Epidermal melanocyte (primary cell): ENCODE measurements at regions not wholly inside any gene's neighbourhood (a gene's known extent, or its start where the extent isn't known, plus 50 kb on each side); places are given as distances from the start of the nearest gene placed in this dataset.

Experiments used
- DNase-seq: peaks from one replicate; pipeline ENCODE4 v3.0.0; 2011; ENCODE audit warnings: low spot score; ENCODE audit not compliant: insufficient read length

DNA sequence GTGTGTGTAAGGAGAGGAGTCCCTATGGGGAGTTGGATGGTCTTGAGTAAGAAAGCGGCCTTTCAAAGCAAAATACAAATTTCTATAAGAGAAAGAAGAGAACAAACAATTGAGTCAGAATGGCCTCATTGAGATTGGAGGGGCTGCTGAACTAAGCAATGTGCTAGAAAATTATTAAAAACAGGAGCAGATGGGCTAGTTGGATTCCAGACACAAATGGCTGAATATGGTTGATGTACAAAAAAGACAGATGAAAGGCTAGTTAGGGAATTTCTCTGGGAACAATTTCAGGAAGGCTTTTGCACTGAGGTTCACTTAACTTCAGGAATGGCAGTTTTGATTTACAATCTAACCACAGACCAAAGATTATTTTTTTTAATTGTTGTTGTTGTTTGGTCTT lies 1806.8 kb upstream of the TENM3 start:
- DNase-seq: no peak

- peak; percentile 25 for DNase-seq
Observed at GRCh38 chr4:180437601-180438000, 1805.6 kb upstream of the TENM3 start.

DNA sequence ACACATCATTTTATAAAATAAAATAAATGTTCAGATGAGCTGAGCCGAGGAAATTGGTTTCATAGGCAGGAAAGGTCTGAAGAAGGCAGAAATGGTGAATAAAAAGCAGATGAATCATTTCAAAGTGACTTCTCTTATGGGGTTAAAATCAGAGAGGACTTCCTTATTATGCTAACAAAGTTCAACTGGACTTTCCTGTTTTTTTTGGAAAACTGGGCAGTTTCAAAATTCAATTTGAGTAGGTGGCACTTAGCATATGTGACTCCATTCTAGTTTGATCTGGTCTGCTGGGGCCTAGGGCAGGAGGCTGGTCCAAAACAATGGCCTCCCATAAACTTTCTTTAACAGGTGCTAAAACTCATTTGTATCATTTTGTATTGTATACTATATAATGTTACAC lies 1794.9 kb upstream of the TENM3 start:
- no peak for DNase-seq

- DNase-seq: no peak
Observed at GRCh38 chr4:180449395-180449956, 1793.7 kb upstream of the TENM3 start.

GRCh38 chr4:180455226-180455625 lies 1788.0 kb upstream of the TENM3 start:
- no peak for DNase-seq

- no peak for DNase-seq
Observed at GRCh38 chr4:180456928-180457327, 1786.3 kb upstream of the TENM3 start.

GRCh38 chr4:180462116-180462515 lies 1781.1 kb upstream of the TENM3 start:
- DNase-seq: no peak

DNA sequence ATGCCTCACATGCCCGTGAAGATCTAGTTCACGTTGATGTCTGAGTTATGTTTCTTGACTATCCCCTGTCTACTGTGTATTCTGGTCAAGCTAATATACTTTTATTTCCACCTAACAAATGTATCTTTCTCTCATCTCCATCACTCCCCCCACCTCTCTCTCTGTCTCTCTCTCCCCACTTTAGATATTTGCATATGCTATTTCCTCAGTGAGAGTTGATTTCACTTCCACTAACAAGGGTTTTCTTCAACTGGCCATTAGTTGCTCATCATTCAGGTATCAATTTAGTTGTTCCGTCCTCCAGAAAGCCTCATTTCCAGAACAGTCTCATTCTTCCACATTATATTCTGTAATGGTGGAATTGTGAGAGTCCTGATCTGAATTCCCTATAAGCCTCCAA lies 1777.8 kb upstream of the TENM3 start:
- DNase-seq: no peak

DNA sequence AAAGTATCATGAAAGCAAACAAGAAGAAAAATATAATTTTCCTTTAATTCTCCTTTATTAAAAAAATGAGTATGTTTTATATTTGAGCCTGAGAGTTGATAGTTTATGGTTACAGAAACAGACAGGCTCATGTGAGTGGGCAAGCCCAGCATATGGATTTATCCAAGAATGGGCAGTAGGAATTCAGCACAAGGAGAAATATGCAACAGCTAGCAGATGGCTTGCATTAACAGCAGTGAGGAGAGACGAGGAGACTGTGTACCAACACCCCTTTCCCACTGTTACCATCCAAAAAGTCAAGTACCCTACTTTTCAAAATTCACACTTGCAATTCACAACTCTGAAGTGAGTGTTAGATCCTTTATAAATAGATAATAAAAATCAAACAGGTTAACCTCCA lies 1760.2 kb upstream of the TENM3 start:
- DNase-seq: no peak

DNA sequence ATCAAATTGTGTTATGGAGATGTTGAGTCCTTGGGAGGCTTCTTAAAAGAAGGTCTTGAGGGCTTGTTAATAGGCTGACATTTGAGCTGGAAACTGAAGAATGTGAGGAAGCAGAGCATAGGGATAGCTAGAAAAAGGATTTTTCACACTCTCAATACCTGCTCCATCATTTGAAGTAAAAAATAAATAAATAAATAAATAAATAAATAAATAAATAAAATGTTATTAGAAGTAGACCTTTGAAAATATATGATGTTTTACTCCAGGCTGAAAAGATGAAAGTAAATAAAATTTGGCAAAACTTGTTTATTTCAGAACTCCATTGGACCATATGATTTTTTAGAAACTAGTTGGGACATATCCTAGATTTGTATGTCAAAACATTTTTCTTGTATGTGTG lies 1757.8 kb upstream of the TENM3 start:
- DNase-seq: no peak

DNA sequence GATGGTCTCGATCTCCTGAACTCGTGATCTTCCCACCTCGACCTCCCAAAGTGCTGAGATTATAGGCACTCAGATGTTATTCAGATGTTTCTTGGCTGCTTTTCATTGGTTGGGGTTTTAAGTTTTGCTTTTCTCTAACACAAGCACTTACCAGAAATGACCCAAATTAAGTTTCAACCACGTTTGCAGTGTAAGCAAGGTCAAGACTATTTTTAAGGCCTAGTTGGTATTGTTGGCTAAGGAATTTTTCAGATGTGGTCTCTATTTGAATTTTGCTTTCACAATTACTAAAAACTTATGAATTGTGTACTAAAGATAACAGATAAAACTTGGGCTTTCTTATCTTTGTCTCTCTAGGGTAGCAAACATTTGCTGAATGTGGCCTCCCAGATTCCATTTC lies 1756.9 kb upstream of the TENM3 start:
- DNase-seq: no peak

GRCh38 chr4:180489787-180490186 lies 1753.4 kb upstream of the TENM3 start:
- DNase-seq: no peak

DNA sequence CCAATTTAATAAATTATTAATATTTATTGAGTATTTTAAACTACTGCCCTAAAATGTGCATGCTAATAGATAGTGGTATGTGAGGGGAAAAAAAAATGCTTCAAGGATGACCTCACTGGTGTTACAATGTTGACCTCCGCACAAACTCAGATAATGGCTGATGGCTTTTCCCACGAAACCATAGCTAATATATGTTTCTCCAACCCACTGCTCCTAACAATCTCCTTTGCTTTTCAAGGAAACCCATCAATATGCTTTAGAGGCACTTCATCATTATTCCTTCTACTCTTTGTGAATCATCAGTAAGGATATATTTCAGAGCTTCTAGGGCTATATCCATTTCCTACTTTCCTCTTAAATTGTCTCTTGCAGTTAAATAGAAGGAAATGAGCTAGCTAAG lies 1752.0 kb upstream of the TENM3 start:
- no peak for DNase-seq

DNA sequence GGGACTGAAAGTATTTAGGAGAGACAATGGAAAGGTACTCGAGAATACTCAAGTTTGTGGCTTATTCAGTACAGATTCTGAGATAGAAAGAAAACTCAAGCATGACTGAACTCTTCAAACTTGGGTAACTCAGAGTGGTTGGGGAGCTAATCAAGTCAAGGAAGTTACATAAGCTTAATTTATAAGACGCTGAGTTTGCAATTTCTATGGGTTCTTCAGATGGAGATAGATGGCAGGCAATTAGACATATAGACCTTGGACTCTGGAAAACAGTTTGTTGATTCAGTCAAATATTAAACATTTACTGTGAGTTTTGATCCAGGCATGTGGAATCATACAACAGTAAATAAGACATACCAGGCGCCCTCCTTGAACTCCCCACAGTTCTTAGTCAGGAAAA lies 1749.9 kb upstream of the TENM3 start:
- DNase-seq: no peak

- no peak for DNase-seq
Observed at GRCh38 chr4:180500154-180500553, 1743.0 kb upstream of the TENM3 start.

DNA sequence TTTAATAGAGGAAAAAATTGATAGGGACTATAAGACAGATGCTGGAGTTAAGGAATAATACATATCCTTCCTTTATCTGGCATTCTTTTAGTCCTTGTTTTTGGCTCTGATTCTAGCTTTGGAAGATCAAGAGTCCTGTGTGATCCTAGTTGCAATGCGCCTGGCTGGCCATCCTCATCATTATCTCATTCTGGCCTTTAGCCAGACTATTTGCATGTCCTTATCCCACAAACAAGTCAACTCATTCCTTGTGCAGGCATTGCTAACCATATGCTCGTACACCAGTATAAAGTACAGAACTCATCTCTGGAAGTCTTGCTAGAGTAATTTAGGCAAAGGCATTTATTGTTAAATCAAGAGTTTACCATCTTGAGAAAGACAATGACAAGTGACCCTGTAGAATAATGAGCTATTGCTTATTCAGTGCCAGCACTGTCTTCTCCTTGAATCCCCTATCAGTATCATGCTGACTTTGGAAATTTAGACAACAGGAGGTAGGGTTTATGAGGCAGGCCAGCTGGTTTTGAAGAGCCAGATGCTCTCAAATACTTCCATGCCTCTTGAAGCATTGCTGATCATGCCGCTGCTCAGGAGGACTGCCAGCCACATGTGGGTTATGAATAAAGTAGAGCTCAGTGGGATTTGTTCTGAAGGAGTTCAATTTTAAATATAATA lies 1730.3 kb upstream of the TENM3 start:
- no peak for DNase-seq

GRCh38 chr4:180518906-180519305 lies 1724.3 kb upstream of the TENM3 start:
- DNase-seq: no peak

DNA sequence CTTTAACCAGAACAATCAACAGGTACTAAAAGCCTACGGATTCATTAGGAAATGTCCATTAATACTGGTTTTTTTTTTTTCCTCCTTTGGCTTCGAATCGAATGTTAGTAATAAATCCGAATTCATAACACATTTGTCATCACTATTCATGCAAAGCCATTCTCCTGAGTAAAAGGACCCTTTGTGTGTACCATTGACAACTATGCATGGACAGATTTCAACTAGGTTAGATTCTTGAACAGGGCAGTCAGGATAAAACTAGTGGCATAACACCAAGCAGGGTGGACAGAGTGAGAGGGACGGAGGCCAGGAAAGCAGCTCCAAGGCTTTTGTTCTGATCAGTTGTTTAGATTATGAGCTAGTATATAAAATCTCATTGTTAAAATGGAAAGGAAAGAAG lies 1722.0 kb upstream of the TENM3 start:
- DNase-seq: no peak

DNA sequence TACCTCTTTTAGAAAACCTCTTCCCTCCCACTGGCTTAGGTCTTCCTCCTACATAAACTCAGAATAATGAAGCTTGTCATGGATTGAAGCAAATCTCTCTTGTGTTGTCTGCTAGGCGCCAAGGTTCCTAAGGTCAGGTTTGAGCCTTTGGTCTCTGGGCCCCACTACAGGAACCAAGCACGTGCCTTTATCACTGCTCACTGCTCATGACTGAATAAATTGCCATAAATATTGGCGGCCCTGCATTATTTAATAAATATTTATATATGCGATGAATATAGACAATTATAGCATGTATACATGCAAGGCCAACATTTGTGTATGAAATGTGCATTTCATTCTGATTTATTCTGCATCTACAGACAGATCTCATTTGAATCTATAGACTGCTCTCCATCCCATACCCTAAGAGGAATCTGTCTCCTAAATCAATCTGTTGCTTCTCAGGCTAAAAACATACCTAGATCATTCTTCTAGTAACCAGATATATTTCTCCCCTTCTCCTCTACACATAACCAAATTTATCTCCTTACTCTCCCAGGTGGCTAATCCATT lies 1717.6 kb upstream of the TENM3 start:
- no peak for DNase-seq

GRCh38 chr4:180528003-180528402 lies 1715.2 kb upstream of the TENM3 start:
- DNase-seq: no peak

- DNase-seq: no peak
Observed at GRCh38 chr4:180530787-180531186, 1712.4 kb upstream of the TENM3 start.

- DNase-seq: no peak
Observed at GRCh38 chr4:180532691-180533090, 1710.5 kb upstream of the TENM3 start.

DNA sequence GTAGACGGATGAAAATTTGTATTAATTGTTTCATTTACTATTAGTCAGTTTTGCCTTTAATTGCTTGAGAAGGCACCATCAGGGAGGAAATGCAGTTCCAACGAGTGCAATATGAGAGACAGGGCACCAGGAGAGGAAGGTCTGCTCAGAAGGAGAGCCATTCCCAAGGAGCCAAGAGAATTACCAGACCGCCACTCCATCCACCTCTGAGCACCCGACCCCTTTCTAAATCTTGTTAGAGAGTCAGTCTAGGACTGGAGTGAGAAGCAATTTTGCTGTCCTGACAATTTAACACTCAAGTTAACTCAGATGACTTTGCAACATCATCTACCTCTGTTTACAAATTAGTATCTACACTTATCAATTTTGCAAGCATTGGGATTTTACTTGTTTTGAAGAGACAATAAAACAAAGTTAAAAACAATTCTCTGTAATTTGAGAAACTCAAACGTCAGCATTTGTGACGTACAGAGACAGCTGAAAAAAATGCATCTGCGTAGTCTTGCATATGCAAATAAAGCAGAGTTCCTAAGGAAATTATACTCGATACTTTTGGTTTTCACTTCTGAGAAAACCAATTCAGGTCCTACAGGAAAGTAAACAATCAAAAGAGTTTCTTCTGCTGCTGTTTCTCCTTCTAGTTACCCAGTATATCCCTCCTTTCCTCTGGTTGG lies 1704.7 kb upstream of the TENM3 start:
- DNase-seq: no peak
